OCI-LY7 (cell line): ENCODE measurements at regions not wholly inside any gene's neighbourhood (a gene's known extent, or its start where the extent isn't known, plus 50 kb on each side); places are given as distances from the start of the nearest gene placed in this dataset.

Experiments used
- BruUV-seq: library from RNA; stranded (reverse); fragments of 400-500 nt; replicated peaks from 2 replicates; lab custom pipeline; 2021; lab: Mats Ljungman, UMichigan
- CTCF ChIA-PET: fragments of 300-600 bp; sonication (Branson Sonifier 250); formaldehyde crosslinking; loops from one replicate; lab custom pipeline; 2022; ENCODE audit warnings: antibody characterized with exemption; ENCODE audit not compliant: unreplicated experiment; lab: Charles Lee
- POLR2A ChIA-PET: fragments of 300-600 bp; sonication (Branson Sonifier 250); formaldehyde crosslinking; loops from one replicate; lab custom pipeline; 2022; ENCODE audit warnings: antibody characterized with exemption; lab: Charles Lee
- DNase-seq: peaks from one replicate; pipeline ENCODE4 v3.0.0-alpha.2; 2015; ENCODE audit warnings: low spot score
- H2AFZ ChIP-seq: fragments of 200-600 bp; sonication (generic), shearing (Covaris generic); 2 replicates; pipeline ENCODE4 v1.6.1; 2014; ENCODE audit warnings: mild to moderate bottlenecking, antibody characterized with exemption, low read length, moderate library complexity
- H3K27ac ChIP-seq: fragments of 200-600 bp; sonication (generic); 2 replicates; pipeline ENCODE4 v1.5.1; 2014; ENCODE audit warnings: mixed run types, low read depth, mild to moderate bottlenecking, moderate library complexity, low read length, inconsistent platforms; ENCODE audit not compliant: poor library complexity, severe bottlenecking
- H3K36me3 ChIP-seq: fragments of 200-600 bp; sonication (generic); 2 replicates; pipeline ENCODE4 v1.6.1; 2014; ENCODE audit warnings: mild to moderate bottlenecking, antibody characterized with exemption, low read length, moderate library complexity, mixed read lengths; ENCODE audit not compliant: insufficient read depth
- H3K4me1 ChIP-seq: fragments of 200-600 bp; sonication (generic); 2 replicates; pipeline ENCODE4 v1.5.1; 2014; ENCODE audit warnings: mild to moderate bottlenecking, low read length; ENCODE audit not compliant: insufficient read depth, poor library complexity, severe bottlenecking
- H3K4me2 ChIP-seq: fragments of 200-600 bp; sonication (generic); 2 replicates; pipeline ENCODE4 v1.6.1; 2014; ENCODE audit warnings: mild to moderate bottlenecking, low read length
- H3K4me3 ChIP-seq: fragments of 200-600 bp; sonication (generic); 2 replicates; pipeline ENCODE4 v1.5.1; 2014; ENCODE audit warnings: mild to moderate bottlenecking, low read depth, low read length; ENCODE audit not compliant: poor library complexity, severe bottlenecking
- H3K79me2 ChIP-seq: fragments of 200-600 bp; sonication (generic); 2 replicates; pipeline ENCODE4 v1.6.1; 2016; ENCODE audit warnings: low read depth, mild to moderate bottlenecking, low read length, moderate library complexity, mixed read lengths; ENCODE audit not compliant: insufficient read depth
- H3K9me2 ChIP-seq: fragments of 200-600 bp; sonication (generic); 2 replicates; pipeline ENCODE4 v1.6.1; 2016; ENCODE audit warnings: mild to moderate bottlenecking, low read length, mixed read lengths; ENCODE audit not compliant: insufficient read depth
- H3K9me3 ChIP-seq: fragments of 200-600 bp; sonication (generic); 2 replicates; pipeline ENCODE4 v1.6.1; 2014; ENCODE audit warnings: mild to moderate bottlenecking, mixed run types, low read length, mixed read lengths
- H4K20me1 ChIP-seq: fragments of 200-600 bp; sonication (generic); 2 replicates; pipeline ENCODE4 v1.6.1; 2014; ENCODE audit warnings: mild to moderate bottlenecking, antibody characterized with exemption, low read length, moderate library complexity, mixed read lengths; ENCODE audit not compliant: insufficient read depth
- CTCF ChIP-seq: fragments of 200-600 bp; sonication (generic); conservative IDR thresholded peaks from 2 replicates; pipeline ENCODE4 v1.5.1; 2014; ENCODE audit warnings: mild to moderate bottlenecking, antibody characterized with exemption, low read length, moderate library complexity, mixed read lengths
- EZH2phosphoT487 ChIP-seq: fragments of 200-600 bp; sonication (generic); IDR thresholded peaks from 2 replicates; pipeline ENCODE4 v1.6.1; 2018; ENCODE audit warnings: low read depth, borderline replicate concordance, mild to moderate bottlenecking, mixed run types, antibody characterized with exemption, low read length, moderate library complexity, mixed read lengths
- intact Hi-C: fragments of 100-400 bp; cut with micrococcal nuclease; formaldehyde crosslinking; loops from one replicate; pipeline ENCODE4 v1.10.0; 2022; ENCODE audit not compliant: unreplicated experiment

DNA sequence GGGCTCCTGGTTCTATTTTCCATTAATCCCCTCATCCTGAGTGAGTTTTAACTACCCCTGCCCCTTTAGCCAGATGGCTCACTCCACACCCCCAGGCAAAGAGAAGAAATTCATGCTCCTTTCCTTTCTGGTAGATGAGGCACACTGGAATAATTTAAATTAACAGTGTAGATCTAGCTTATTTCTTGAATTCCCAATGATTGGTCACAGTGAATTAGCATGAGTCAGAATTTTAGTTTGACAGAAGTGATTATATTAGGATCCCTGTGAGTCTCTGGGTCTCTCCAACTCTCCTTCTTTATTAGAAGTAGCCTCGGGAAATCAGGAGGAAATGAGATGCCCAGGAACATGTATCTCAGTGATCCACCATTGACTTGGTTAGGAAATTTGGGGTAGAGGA lies 103.1 kb upstream of the KAZN start:
- intact Hi-C loops: no loop called here
- Histone ChIP-seq H3K79me2 (no peaks in the 10 kb centered on the region), H4K20me1 (no peaks in the 10 kb centered on the region), H3K9me3 (no peaks in the 10 kb centered on the region), H3K4me2 (no peak overlapping the region), H3K9me2 (no peaks in the 10 kb centered on the region), H2AFZ (no peak overlapping the region), H3K4me1 (no peaks in the 10 kb centered on the region), H3K36me3 (no peaks in the 10 kb centered on the region), H3K27ac (no peak overlapping the region), H3K4me3 (no peak overlapping the region)
- BruUV-seq: no TSS peak
- TF ChIP-seq EZH2phosphoT487: no peak
- TF ChIP-seq CTCF: no peak
- CTCF ChIA-PET: no interaction called here
- POLR2A ChIA-PET: no interaction called here
- no peak for DNase-seq

DNA sequence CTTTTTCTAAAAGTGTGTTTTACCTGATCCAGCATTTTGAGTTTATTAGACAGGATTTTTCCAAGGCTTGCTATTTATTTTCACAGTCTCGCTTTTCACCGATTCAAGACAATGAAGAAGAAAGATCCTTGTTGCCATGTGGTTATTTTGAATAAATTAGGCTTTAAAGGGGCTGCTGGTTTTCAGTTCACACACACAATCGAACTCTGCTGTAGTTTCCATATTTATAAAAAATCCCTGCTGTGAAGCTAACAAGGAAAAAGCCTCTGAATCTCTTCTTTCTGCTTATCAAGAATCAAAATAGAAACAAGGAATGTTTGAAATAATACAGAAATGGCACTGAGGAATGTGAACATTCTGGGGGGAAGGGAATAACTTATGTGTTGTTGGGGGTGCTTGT lies 102.5 kb upstream of the KAZN start:
- intact Hi-C loops: no loop called here
- Histone ChIP-seq H4K20me1 (no peaks in the 10 kb centered on the region), H3K4me2 (no peak overlapping the region), H3K4me1 (no peaks in the 10 kb centered on the region), H3K9me2 (no peaks in the 10 kb centered on the region), H2AFZ (no peak overlapping the region), H3K27ac (no peak overlapping the region), H3K36me3 (no peaks in the 10 kb centered on the region), H3K4me3 (no peak overlapping the region), H3K9me3 (no peaks in the 10 kb centered on the region), H3K79me2 (no peaks in the 10 kb centered on the region)
- CTCF ChIA-PET: no interaction called here
- BruUV-seq: no TSS peak
- POLR2A ChIA-PET: interaction anchor here (0.7 kb wide), 1 partner anchor 383 kb away, joined by 3 read pairs; no protein-coding TSS in a partner anchor
- DNase-seq: no peak
- TF ChIP-seq EZH2phosphoT487 (no peak), CTCF (no peak)

DNA sequence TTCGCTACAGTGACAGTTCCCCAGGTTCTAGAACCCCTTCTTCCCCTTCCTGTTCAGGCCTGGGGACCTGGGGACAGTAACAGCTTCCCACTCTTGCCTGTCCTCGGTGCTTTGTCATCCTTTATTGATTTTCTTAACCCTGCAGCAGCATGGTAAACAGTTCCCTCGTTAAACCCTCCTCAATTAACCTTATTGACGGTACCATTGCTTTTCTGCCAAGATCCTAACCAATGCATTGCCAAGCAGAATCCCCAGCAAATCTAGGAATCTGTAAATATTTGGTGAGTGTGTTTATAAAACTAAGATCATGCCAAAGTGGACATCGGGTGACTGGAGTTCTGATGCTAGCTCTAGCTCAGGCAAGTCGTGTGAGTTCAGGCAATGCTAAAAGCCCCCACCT lies 99.6 kb upstream of the KAZN start:
- no peaks in the 10 kb centered on the region for H3K4me1 ChIP-seq
- H3K79me2 ChIP-seq: no peaks in the 10 kb centered on the region
- DNase-seq: no peak
- no peak overlapping the region for H3K27ac ChIP-seq
- H2AFZ ChIP-seq: no peak overlapping the region
- no TSS peak for BruUV-seq
- H3K36me3 ChIP-seq: no peaks in the 10 kb centered on the region
- no peak overlapping the region for H3K4me3 ChIP-seq
- intact Hi-C loops: no loop called here
- H3K9me2 ChIP-seq: no peaks in the 10 kb centered on the region
- CTCF ChIA-PET: no interaction called here
- POLR2A ChIA-PET: no interaction called here
- H3K4me2 ChIP-seq: no peak overlapping the region
- no peaks in the 10 kb centered on the region for H4K20me1 ChIP-seq
- no peaks in the 10 kb centered on the region for H3K9me3 ChIP-seq
- no peak for TF ChIP-seq EZH2phosphoT487
- TF ChIP-seq CTCF: no peak
